BJ (cell line): ENCODE measurements at regions not wholly inside any gene's neighbourhood (a gene's known extent, or its start where the extent isn't known, plus 50 kb on each side); places are given as distances from the start of the nearest gene placed in this dataset.

ENCODE experiments used
- CTCF ChIA-PET: fragments of 350-600 bp; formaldehyde crosslinking; extraction: SDS; loops from one replicate; lab custom pipeline; 2021; ENCODE audit warnings: antibody characterized with exemption, inconsistent platforms; lab: Yijun Ruan, JAX
- POLR2A ChIA-PET: fragments of 300-600 bp; sonication (Branson Sonifier 250); formaldehyde crosslinking; extraction: SDS; loops from one replicate; lab custom pipeline; 2021; ENCODE audit warnings: antibody characterized with exemption; lab: Charles Lee
- DNase-seq: peaks from one replicate; pipeline ENCODE4 v3.0.0-alpha.2; 2011; ENCODE audit warnings: low read depth
- H3K27me3 ChIP-seq: 2 replicates; pipeline ENCODE4 v1.6.0; 2011; ENCODE audit warnings: low read length; ENCODE audit not compliant: control insufficient read depth, insufficient read depth
- H3K36me3 ChIP-seq: 2 replicates; pipeline ENCODE4 v1.5.1; 2011; ENCODE audit warnings: low read length; ENCODE audit not compliant: control insufficient read depth, insufficient read depth
- H3K4me3 ChIP-seq: 2 replicates; pipeline ENCODE4 v1.5.1; 2011; ENCODE audit warnings: low read depth, mild to moderate bottlenecking, control low read depth, low read length
- TF ChIP-seq, protein P1 (sequence below): IDR thresholded peaks from 2 replicates; pipeline ENCODE4 v1.5.1; 2011; ENCODE audit warnings: low read depth, mild to moderate bottlenecking, control low read depth, inconsistent platforms, low read length, moderate library complexity; ENCODE audit not compliant: insufficient read depth

DNA sequence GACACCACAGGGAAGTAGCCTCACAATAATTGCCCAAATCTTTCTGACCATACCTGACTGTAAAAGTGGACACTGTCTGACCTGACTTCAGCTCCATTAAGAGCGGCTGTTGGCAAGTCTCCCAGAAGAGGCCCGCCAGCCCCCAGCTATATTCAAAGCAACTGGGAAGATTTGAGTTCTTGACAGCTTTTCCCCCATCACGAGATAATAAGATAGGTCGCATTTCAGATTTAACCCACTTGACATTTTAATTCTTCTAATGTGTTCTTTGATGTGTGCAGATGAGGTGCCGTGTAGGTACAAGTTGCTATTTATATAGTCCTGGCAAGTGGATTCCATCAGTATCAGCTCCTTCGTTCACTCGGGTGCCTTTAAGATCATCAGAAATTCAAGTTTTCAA, 345.7 kb downstream of the DRD1 start:
- Histone ChIP-seq H3K36me3 (no peaks in the 10 kb centered on the region), H3K4me3 (no peak overlapping the region), H3K27me3 (no peaks in the 10 kb centered on the region)
- TF ChIP-seq, protein P1, sequence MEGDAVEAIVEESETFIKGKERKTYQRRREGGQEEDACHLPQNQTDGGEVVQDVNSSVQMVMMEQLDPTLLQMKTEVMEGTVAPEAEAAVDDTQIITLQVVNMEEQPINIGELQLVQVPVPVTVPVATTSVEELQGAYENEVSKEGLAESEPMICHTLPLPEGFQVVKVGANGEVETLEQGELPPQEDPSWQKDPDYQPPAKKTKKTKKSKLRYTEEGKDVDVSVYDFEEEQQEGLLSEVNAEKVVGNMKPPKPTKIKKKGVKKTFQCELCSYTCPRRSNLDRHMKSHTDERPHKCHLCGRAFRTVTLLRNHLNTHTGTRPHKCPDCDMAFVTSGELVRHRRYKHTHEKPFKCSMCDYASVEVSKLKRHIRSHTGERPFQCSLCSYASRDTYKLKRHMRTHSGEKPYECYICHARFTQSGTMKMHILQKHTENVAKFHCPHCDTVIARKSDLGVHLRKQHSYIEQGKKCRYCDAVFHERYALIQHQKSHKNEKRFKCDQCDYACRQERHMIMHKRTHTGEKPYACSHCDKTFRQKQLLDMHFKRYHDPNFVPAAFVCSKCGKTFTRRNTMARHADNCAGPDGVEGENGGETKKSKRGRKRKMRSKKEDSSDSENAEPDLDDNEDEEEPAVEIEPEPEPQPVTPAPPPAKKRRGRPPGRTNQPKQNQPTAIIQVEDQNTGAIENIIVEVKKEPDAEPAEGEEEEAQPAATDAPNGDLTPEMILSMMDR, result no peak
- DNase-seq, result no peak
- ChIA-PET CTCF (no interaction called here), POLR2A (no interaction called here)

DNA sequence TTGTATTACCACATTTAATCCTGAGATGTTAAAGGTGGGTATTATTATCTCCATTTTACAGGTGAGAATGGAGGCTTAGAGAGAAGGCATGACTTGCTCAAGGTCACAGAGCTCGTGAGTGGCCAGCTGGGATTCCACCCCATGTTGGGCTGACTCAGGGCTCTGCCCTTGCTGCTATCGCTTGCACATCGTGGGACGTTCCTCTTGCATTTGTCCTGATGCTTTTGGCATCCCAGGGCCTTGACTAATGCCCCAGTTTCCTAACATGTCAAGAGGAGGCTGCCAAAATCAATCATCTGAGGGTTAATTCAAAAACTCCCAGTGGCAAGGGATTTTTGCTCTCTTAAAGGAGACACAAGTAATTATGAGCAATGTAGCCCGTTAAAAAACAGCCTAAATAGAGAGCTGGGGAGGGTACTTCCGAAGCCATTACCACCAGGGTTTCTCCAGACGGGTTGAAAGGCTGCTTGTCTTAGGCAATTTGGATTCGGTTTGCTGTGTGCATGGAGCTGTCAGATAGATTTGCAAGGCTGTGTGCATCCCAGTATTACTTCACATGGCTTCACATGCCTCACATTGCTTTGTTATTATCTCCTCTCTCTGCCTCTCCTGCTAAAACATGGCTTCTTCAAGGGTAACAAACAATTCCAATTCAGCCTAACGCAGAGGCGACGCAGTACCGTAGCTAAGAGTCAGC, 347.4 kb downstream of the DRD1 start:
- DNase-seq, result no peak
- TF ChIP-seq, protein P1, result no peak
- Histone ChIP-seq H3K4me3 (no peak overlapping the region), H3K36me3 (no peaks in the 10 kb centered on the region), H3K27me3 (no peaks in the 10 kb centered on the region)
- POLR2A ChIA-PET, result no interaction called here
- CTCF ChIA-PET, result no interaction called here

DNA sequence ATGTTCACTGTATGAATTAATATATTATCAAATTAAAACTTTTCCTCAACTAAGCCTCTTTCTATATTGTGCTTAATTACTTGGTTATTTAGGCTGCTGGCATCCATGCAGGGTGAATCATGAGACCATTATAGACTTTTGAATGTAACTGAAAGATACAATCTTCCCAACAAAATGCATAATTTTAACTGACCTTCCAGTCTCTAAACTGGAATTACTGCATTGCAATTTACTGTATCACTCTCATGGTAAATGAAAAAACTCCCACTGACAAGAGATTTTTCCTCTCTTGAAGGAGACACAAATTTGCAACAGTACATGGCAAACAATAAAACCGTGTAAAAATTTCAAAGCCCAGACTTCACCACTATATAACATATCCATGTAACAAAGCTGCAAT, 349.5 kb downstream of the DRD1 start:
- Histone ChIP-seq H3K27me3 (no peaks in the 10 kb centered on the region), H3K36me3 (no peaks in the 10 kb centered on the region), H3K4me3 (no peak overlapping the region)
- DNase-seq, result no peak
- ChIA-PET POLR2A (no interaction called here), CTCF (no interaction called here)
- TF ChIP-seq, protein P1, result no peak

DNA sequence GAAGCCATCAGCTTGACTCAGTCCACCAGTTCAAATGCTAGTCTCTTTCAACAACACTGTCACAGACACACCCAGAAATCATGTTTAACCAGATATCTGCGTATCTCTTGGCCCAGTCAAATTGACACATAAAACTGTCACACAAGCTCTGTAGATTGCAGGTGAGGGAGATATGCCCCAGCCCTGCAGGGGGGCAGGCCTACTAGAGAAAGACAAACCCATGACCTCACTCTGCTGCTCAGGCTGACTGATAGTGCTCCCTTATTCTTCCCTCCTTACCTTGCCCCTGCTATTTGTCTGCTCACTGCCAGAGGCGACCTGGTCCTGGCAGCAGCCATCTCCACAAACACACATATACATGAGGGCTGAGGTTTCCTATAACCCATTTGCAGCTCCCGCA, 351.3 kb downstream of the DRD1 start:
- no peaks in the 10 kb centered on the region for H3K27me3 ChIP-seq
- no peak for DNase-seq
- TF ChIP-seq, protein P1, result no peak
- CTCF ChIA-PET, result no interaction called here
- no peaks in the 10 kb centered on the region for H3K36me3 ChIP-seq
- H3K4me3 ChIP-seq, result no peak overlapping the region
- POLR2A ChIA-PET, result no interaction called here

DNA sequence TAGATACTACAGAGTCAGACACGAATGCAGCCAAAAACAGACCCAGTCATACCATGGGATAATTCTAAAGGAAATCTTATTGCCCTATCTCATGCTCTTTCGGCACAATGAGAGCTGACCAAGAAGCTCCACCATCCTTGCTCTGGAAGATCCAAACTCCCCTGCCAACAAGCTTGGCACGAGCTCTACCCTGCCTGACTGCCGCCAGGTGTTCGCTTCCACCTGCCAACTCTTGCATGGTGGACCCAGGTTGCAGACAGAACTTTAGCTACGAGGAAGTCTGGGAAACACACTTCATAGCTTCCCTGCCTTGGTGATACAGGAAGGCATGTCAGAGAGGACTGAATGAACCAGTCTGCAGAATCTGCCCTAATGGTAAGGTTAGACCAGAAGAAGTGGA, 355.0 kb downstream of the DRD1 start:
- CTCF ChIA-PET, result no interaction called here
- POLR2A ChIA-PET, result no interaction called here
- TF ChIP-seq, protein P1, result no peak

More for the DNA sequence above, 355.0 kb downstream of the DRD1 start:
- DNase-seq, result no peak
- Histone ChIP-seq H3K27me3 (no peaks in the 10 kb centered on the region), H3K4me3 (no peak overlapping the region), H3K36me3 (no peaks in the 10 kb centered on the region)
